ENCODE measurements at regions not wholly inside any gene's neighbourhood (a gene's known extent, or its start where the extent isn't known, plus 50 kb on each side); places are given as distances from the start of the nearest gene placed in this dataset.

DNA sequence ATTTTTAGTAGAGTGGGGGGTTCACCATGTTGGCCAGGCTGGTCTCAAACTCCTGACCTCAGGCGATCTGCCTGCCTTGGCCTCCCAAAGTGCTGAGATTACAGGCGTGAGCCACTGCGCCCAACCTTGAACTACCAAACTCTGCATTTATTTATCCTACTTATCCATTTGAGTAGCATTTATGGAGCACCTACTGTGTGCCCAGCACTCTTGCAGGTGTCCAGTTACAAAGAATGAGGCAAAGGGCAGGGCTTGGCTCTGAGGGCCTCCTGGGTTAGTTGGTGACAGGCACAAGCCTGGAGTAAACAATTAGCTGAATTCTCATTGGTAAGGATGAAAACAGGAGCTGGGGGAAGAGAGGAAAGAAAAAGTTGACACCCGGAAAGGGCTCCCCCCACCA, 93.4 kb upstream of the FOXP4 start:
- CTCF ChIA-PET = no interaction called here
- no peak overlapping the region for H3K27ac ChIP-seq (ENCODE audit: insufficient read depth, low read depth, low read length)
- H3K9me1 ChIP-seq (replicated peaks; ENCODE audit: control insufficient read depth, extremely low read depth, insufficient read depth, low read length) = no peaks in the 10 kb centered on the region
- H3K9ac ChIP-seq (replicated peaks; ENCODE audit: extremely low read depth, insufficient read depth, low read length) = no peak overlapping the region
- DNase-seq (ENCODE audit: low read depth, low spot score) (no peak), FAIRE-seq (no peak)
- no peaks in the 10 kb centered on the region for H3K9me3 ChIP-seq (replicated peaks; ENCODE audit: control insufficient read depth, insufficient read depth, low read length)
- dilution Hi-C loops (cut with MboI; ENCODE audit: extremely low pct_ligation_motif_present, low sequenced_read_pairs) (no loop called here), intact Hi-C loops (cut with micrococcal nuclease) (no loop called here)
- peaks cover 2 to 9% of the 10 kb centered on the region in 2 experiments for H3K27me3 ChIP-seq (ENCODE audit: control insufficient read depth in 2 of 2, insufficient read depth in 2 of 2, low read length in 2 of 2)
- no peaks in the 10 kb centered on the region for H3K36me3 ChIP-seq (ENCODE audit: control insufficient read depth in 2 of 2, extremely low read depth in 1 of 2, insufficient read depth in 2 of 2, low read length in 2 of 2)
- no peak overlapping the region for H3K4me2 ChIP-seq (ENCODE audit: insufficient read depth, low read length)
- no peaks in the 10 kb centered on the region for H4K20me1 ChIP-seq (replicated peaks; ENCODE audit: control insufficient read depth, extremely low read depth, insufficient read depth, low read length)
- no peak overlapping the region for H3K4me3 ChIP-seq (replicated peaks in 1 of 3; ENCODE audit: insufficient read depth in 1 of 3, low read depth in 1 of 3, low read length in 3 of 3)
- no peak overlapping the region for H2AFZ ChIP-seq (ENCODE audit: low read depth, low read length)
- no TSS peak for BruUV-seq (replicated peaks)
- no peak for TF ChIP-seq POLR2AphosphoS5 (IDR thresholded peaks at IDR 0.05; ENCODE audit: insufficient read depth, low read depth, low read length)
- TF ChIP-seq JUN (IDR thresholded peaks at IDR 0.05; ENCODE audit: borderline replicate concordance, insufficient read depth, insufficient read length, low read depth) = no peak
- POLR2A ChIA-PET = no interaction called here
- no peaks in the 10 kb centered on the region for H3K4me1 ChIP-seq (ENCODE audit: control insufficient read depth, extremely low read depth, insufficient read depth, low read length)
- H3K79me2 ChIP-seq (ENCODE audit: control insufficient read depth, insufficient read depth, low read length) = no peaks in the 10 kb centered on the region

DNA sequence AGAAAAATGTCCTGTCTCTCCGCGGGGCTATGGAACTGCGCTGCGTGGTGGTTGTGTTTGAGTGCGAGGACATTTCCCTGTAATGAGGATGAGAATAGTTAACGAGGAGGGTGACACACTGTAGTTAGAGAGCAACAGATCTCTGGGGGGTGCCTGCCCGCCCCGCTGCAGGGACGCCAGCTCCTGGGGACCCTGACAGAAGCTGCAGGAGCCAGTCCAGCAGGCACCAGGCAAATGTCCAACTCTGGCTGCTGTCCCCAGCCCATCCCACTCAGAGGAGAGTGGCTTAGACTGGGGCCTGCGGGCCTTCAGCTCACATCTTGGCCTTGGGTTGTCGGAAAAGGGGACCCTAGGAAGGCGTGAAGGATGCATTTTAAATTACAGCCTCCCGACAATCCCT, 92.9 kb upstream of the FOXP4 start:
- H3K9me1 ChIP-seq (replicated peaks; ENCODE audit: control insufficient read depth, extremely low read depth, insufficient read depth, low read length) = no peaks in the 10 kb centered on the region
- intact Hi-C loops (cut with micrococcal nuclease) = no loop called here
- CTCF ChIA-PET = no interaction called here
- no peak overlapping the region for H3K9ac ChIP-seq (replicated peaks; ENCODE audit: extremely low read depth, insufficient read depth, low read length)
- TF ChIP-seq, protein P1, sequence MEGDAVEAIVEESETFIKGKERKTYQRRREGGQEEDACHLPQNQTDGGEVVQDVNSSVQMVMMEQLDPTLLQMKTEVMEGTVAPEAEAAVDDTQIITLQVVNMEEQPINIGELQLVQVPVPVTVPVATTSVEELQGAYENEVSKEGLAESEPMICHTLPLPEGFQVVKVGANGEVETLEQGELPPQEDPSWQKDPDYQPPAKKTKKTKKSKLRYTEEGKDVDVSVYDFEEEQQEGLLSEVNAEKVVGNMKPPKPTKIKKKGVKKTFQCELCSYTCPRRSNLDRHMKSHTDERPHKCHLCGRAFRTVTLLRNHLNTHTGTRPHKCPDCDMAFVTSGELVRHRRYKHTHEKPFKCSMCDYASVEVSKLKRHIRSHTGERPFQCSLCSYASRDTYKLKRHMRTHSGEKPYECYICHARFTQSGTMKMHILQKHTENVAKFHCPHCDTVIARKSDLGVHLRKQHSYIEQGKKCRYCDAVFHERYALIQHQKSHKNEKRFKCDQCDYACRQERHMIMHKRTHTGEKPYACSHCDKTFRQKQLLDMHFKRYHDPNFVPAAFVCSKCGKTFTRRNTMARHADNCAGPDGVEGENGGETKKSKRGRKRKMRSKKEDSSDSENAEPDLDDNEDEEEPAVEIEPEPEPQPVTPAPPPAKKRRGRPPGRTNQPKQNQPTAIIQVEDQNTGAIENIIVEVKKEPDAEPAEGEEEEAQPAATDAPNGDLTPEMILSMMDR (IDR thresholded peaks at IDR 0.05; ENCODE audit: extremely low read depth in 1 of 2, insufficient read depth in 1 of 2, low read depth in 1 of 2, low read length in 2 of 2) = no peak
- TF ChIP-seq, protein P2, sequence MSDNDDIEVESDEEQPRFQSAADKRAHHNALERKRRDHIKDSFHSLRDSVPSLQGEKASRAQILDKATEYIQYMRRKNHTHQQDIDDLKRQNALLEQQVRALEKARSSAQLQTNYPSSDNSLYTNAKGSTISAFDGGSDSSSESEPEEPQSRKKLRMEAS (IDR thresholded peaks at IDR 0.05; ENCODE audit: insufficient read depth, insufficient read length) = no peak
- TF ChIP-seq GATA2 (IDR thresholded peaks at IDR 0.05; ENCODE audit: insufficient read depth, insufficient read length, low read depth, low read length) = no peak
- no peak for TF ChIP-seq EZH2 (IDR thresholded peaks at IDR 0.05; ENCODE audit: borderline replicate concordance, low read depth, low read length, severe bottlenecking)
- no peak for TF ChIP-seq FOS (IDR thresholded peaks at IDR 0.05; ENCODE audit: borderline replicate concordance, insufficient read depth, low read length)
- no peak for TF ChIP-seq POLR2AphosphoS5 (IDR thresholded peaks at IDR 0.05; ENCODE audit: insufficient read depth, low read depth, low read length)
- TF ChIP-seq POLR2A (IDR thresholded peaks at IDR 0.05; ENCODE audit: low read depth, low read length) = no peak
- no peak for TF ChIP-seq JUN (IDR thresholded peaks at IDR 0.05; ENCODE audit: borderline replicate concordance, insufficient read depth, insufficient read length, low read depth)
- TF ChIP-seq MYC (IDR thresholded peaks at IDR 0.05; ENCODE audit: low read depth, low read length) = no peak
- POLR2A ChIA-PET = no interaction called here
- H3K36me3 ChIP-seq (ENCODE audit: control insufficient read depth in 2 of 2, extremely low read depth in 1 of 2, insufficient read depth in 2 of 2, low read length in 2 of 2) = no peaks in the 10 kb centered on the region
- no peaks in the 10 kb centered on the region for H3K9me3 ChIP-seq (replicated peaks; ENCODE audit: control insufficient read depth, insufficient read depth, low read length)
- no TSS peak for BruUV-seq (replicated peaks)
- no peak overlapping the region for H2AFZ ChIP-seq (ENCODE audit: low read depth, low read length)
- H3K27ac ChIP-seq (ENCODE audit: insufficient read depth, low read depth, low read length) = no peak overlapping the region
- FAIRE-seq (no peak), DNase-seq (ENCODE audit: low read depth, low spot score) (no peak)
- H3K4me3 ChIP-seq (replicated peaks in 1 of 3; ENCODE audit: insufficient read depth in 1 of 3, low read depth in 1 of 3, low read length in 3 of 3) = no peak overlapping the region
- H3K79me2 ChIP-seq (ENCODE audit: control insufficient read depth, insufficient read depth, low read length) = no peaks in the 10 kb centered on the region
- no peaks in the 10 kb centered on the region for H3K4me1 ChIP-seq (ENCODE audit: control insufficient read depth, extremely low read depth, insufficient read depth, low read length)
- no peak overlapping the region for H3K4me2 ChIP-seq (ENCODE audit: insufficient read depth, low read length)
- dilution Hi-C loops (cut with MboI; ENCODE audit: extremely low pct_ligation_motif_present, low sequenced_read_pairs) = no loop called here
- no peaks in the 10 kb centered on the region for H4K20me1 ChIP-seq (replicated peaks; ENCODE audit: control insufficient read depth, extremely low read depth, insufficient read depth, low read length)
- H3K27me3 ChIP-seq (ENCODE audit: control insufficient read depth in 2 of 2, insufficient read depth in 2 of 2, low read length in 2 of 2) = peaks cover 2 to 9% of the 10 kb centered on the region in 2 experiments
